ENCODE measurements at regions not wholly inside any gene's neighbourhood (a gene's known extent, or its start where the extent isn't known, plus 50 kb on each side); places are given as distances from the start of the nearest gene placed in this dataset. TPM values are rescaled to one million over a fixed set of nuclear protein-coding genes. Genes with fewer than 3 reads are reported as not detected.

DNA sequence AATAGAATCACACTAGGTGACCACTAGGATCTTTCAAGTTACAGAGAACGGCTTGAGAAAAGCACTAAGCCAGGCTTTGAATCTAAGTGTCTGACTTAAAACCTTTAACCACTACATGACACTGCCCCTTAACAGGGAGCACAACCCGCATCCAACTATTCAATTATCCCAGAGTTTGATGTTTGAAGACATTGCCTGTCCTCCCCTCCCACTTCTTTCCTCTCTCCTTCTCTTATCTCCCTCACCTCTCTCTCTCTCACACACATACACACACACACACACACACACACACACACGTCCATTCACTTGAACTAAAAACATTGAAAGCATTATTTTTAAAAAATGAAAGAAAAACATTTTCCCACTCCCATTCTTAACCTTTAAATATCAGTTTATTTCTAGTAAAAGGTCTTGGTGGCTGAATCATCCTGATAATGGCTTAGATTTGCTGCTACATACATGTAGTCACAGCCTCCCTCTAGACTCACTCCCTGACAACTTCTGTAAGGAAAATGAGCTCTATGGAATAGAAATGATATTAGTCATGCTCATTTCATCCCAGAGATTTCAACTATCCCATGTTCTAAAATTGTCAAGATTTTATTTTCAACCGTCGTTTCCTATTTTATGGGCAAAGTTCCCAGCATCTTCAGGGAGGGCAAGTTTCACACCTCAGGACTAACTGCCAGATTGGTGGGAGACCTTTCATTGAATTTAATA, 53.5 kb upstream of the RAP1B start:
- H3K27me3 ChIP-seq (ENCODE audit: control insufficient read depth, insufficient read depth, low read length) = no peaks in the 10 kb centered on the region
- peak overlapping the region; percentile 23 for H3K27ac ChIP-seq (ENCODE audit: low read depth, low read length)
- DNase-seq (ENCODE audit: low read depth, low spot score) = peak; percentile 58
- H3K9me3 ChIP-seq (ENCODE audit: control insufficient read depth, insufficient read depth, low read length) = no peaks in the 10 kb centered on the region
- ChIA-PET CTCF (no interaction called here), POLR2A (interaction anchor here (1.0 kb wide), 1 partner anchor 128 kb away, joined by 3 read pairs; no protein-coding TSS in a partner anchor)
- TF ChIP-seq, protein P1, sequence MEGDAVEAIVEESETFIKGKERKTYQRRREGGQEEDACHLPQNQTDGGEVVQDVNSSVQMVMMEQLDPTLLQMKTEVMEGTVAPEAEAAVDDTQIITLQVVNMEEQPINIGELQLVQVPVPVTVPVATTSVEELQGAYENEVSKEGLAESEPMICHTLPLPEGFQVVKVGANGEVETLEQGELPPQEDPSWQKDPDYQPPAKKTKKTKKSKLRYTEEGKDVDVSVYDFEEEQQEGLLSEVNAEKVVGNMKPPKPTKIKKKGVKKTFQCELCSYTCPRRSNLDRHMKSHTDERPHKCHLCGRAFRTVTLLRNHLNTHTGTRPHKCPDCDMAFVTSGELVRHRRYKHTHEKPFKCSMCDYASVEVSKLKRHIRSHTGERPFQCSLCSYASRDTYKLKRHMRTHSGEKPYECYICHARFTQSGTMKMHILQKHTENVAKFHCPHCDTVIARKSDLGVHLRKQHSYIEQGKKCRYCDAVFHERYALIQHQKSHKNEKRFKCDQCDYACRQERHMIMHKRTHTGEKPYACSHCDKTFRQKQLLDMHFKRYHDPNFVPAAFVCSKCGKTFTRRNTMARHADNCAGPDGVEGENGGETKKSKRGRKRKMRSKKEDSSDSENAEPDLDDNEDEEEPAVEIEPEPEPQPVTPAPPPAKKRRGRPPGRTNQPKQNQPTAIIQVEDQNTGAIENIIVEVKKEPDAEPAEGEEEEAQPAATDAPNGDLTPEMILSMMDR (IDR thresholded peaks at IDR 0.05; ENCODE audit: low read depth, low read length) = no peak
- no peak overlapping the region for H3K4me3 ChIP-seq (ENCODE audit: low read depth, low read length)

DNA sequence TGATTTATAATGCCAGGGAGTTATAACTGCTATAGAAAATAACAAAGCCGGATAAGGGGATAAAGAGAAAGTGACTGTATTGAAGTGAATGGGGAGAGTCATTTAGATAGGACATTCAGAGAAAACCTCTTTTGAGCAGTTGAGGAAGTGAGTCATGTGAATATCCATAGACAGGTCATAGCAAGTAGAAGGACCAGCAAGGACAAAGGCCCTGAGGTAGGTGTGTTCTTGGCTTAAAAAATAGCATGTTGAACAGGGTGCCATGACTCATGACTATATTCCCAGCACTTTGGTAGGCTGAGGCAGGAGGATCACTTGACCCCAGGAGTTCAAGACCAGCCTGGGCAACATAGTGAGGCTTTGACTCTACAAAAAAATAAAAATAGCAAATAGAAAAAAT, 51.5 kb upstream of the RAP1B start:
- no peak for DNase-seq (ENCODE audit: low read depth, low spot score)
- ChIA-PET CTCF (interaction anchor here (0.6 kb wide), 1 partner anchor 52 kb away, joined by 6 read pairs; no protein-coding TSS in a partner anchor), POLR2A (interaction anchor here (1.4 kb wide), 1 partner anchor 51 kb away, joined by 3 read pairs; the partner anchor contains the start of gene RAP1B)
- H3K27me3 ChIP-seq (ENCODE audit: control insufficient read depth, insufficient read depth, low read length) = no peaks in the 10 kb centered on the region
- TF ChIP-seq, protein P1 (IDR thresholded peaks at IDR 0.05; ENCODE audit: low read depth, low read length) = no peak
- no peaks in the 10 kb centered on the region for H3K9me3 ChIP-seq (ENCODE audit: control insufficient read depth, insufficient read depth, low read length)
- no peak overlapping the region for H3K27ac ChIP-seq (ENCODE audit: low read depth, low read length)
- no peak overlapping the region for H3K4me3 ChIP-seq (ENCODE audit: low read depth, low read length)

DNA sequence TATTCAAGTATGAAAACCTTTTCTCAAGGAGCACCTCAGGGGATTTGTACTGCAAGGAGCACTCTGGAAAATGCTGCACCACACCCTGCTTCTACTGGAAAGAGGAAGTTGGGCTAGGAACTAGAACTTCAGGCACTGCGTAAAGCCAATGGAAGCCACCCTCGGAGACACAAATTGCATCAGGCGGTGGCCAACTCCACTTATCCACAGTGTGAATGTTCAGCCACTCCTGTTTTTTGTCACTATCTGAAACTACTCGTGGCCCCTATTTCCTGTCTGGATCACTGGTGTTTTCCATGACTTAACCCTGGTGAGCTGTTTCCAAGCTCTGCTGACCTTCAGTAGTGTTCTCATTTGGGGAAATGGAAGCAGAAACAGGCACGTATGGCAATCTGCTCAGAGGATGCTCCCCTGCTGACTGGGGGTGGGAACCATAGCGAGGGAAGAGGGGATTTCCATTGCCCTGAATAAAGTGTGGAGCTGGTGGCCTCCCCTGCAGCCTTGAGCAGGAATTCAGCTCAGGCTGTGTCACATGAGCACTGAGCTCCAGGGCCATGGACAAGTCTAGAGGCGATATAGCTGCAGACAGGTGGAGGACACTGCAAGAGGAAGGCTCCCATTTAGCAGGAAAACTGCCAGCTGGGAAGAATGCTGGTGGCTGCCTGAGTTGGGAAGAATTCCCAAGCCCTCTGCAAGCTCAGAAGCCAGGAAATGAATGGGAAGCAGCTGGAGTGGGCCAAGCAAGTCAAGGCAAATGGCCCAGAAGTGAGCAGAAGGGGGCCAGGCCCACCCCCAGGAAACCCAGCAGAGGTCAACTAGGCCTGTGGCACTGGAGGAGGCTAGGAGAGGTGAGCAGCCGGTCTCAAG, 50.5 kb upstream of the RAP1B start:
- Histone ChIP-seq H3K4me3 (ENCODE audit: low read depth, low read length) (no peak overlapping the region), H3K27ac (ENCODE audit: low read depth, low read length) (peak overlapping the region; percentile 32), H3K9me3 (ENCODE audit: control insufficient read depth, insufficient read depth, low read length) (no peaks in the 10 kb centered on the region), H3K27me3 (ENCODE audit: control insufficient read depth, insufficient read depth, low read length) (no peaks in the 10 kb centered on the region)
- CTCF ChIA-PET = no interaction called here
- POLR2A ChIA-PET = interaction anchor here (0.9 to 1.4 kb wide), 2 partner anchors 50 to 62 kb away, joined by 3 read pairs; partner anchors contain the start of gene RAP1B
- DNase-seq (ENCODE audit: low read depth, low spot score) = no peak
- TF ChIP-seq, protein P1 (IDR thresholded peaks at IDR 0.05; ENCODE audit: low read depth, low read length) = no peak

DNA sequence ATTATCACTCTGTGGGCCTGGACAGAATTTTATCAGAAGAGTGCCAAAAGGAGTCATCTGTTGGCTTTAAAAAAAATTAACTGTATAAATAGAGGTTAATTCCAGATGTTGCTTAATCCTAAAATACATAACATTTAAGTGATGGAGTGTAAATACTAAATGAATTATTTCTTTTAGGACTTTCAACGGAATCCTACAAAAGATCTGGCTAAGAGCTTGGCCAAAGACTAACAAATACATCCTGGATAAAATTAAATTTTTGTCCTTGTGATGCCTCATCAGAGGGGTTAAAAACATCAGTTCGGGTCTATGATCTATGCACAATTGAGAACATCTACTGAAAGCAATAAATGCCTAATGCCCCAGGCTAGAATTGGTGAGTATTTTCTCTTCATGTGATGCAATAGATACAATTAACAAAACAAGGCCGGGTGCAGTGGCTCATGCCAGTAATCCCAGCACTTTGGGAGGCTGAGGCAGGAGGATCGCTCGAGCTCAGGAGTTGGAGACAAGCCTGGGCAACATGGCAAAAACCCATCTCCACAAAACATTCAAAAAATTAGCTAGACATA, 49.8 kb upstream of the RAP1B start:
- ChIA-PET CTCF (no interaction called here), POLR2A (no interaction called here)
- Histone ChIP-seq H3K9me3 (ENCODE audit: control insufficient read depth, insufficient read depth, low read length) (no peaks in the 10 kb centered on the region), H3K27ac (ENCODE audit: low read depth, low read length) (peak overlapping the region; percentile 32), H3K27me3 (ENCODE audit: control insufficient read depth, insufficient read depth, low read length) (no peaks in the 10 kb centered on the region), H3K4me3 (ENCODE audit: low read depth, low read length) (no peak overlapping the region)
- TF ChIP-seq, protein P1 (IDR thresholded peaks at IDR 0.05; ENCODE audit: low read depth, low read length) = no peak
- no peak for DNase-seq (ENCODE audit: low read depth, low spot score)

Small RNAs in the stretch of these regions (small RNA-seq; reads per million reads assigned to genes)
- gene AC008033.2 (ENCODE audit: insufficient read length, low read depth) = not detected
